Neural progenitor cell (in vitro differentiated cells): ENCODE measurements at regions not wholly inside any gene's neighbourhood (a gene's known extent, or its start where the extent isn't known, plus 50 kb on each side); places are given as distances from the start of the nearest gene placed in this dataset.

Experiments used
- DNase-seq: peaks from one replicate; pipeline ENCODE4 v3.0.0-alpha.2; 2016; ENCODE audit warnings: low spot score
- H2AFZ ChIP-seq: fragments of 200-600 bp; sonication (generic); replicated peaks from 2 replicates; pipeline ENCODE4 v1.6.1; 2016; ENCODE audit warnings: antibody characterized with exemption
- H3F3A ChIP-seq: fragments of 200-600 bp; sonication (generic); 2 replicates; pipeline ENCODE4 v1.6.1; 2016; ENCODE audit warnings: antibody characterized with exemption, low read depth
- H3K27ac ChIP-seq: fragments of 200-600 bp; sonication (generic); 2 replicates; pipeline ENCODE4 v1.5.1; 2016; ENCODE audit warnings: mild to moderate bottlenecking
- H3K27me3 ChIP-seq: fragments of 200-600 bp; sonication (generic); 2 replicates; pipeline ENCODE4 v1.6.1; 2016; ENCODE audit warnings: mild to moderate bottlenecking, moderate library complexity
- H3K36me3 ChIP-seq: fragments of 200-600 bp; sonication (generic); 2 replicates; pipeline ENCODE4 v1.5.1; 2016
- H3K4me1 ChIP-seq: fragments of 200-600 bp; sonication (generic); 2 replicates; pipeline ENCODE4 v1.6.1; 2016; ENCODE audit warnings: mixed run types
- H3K4me2 ChIP-seq: fragments of 200-600 bp; sonication (generic); 2 replicates; pipeline ENCODE4 v1.6.1; 2016
- H3K4me3 ChIP-seq: fragments of 200-600 bp; sonication (generic); 2 replicates; pipeline ENCODE4 v1.5.1; 2016
- H3K79me2 ChIP-seq: fragments of 200-600 bp; sonication (generic); 2 replicates; pipeline ENCODE4 v1.6.1; 2016; ENCODE audit warnings: low read depth
- H3K9ac ChIP-seq: fragments of 200-600 bp; sonication (generic); 2 replicates; pipeline ENCODE4 v1.6.1; 2016
- H3K9me3 ChIP-seq: fragments of 200-600 bp; sonication (generic); 2 replicates; pipeline ENCODE4 v1.5.1; 2016; ENCODE audit warnings: low read depth
- H4K20me1 ChIP-seq: fragments of 200-600 bp; sonication (generic); 2 replicates; pipeline ENCODE4 v1.6.1; 2016; ENCODE audit warnings: low read depth
- H3K27ac Mint-ChIP-seq: 3 replicates; pipeline ENCODE4 v1.8.0; 2021; ENCODE audit warnings: mixed read lengths
- H3K27me3 Mint-ChIP-seq: 2 replicates; pipeline ENCODE4 v1.8.0; 2022; ENCODE audit warnings: low read depth, mild to moderate bottlenecking, inconsistent platforms, moderate library complexity, mixed read lengths; ENCODE audit not compliant: insufficient read depth
- H3K36me3 Mint-ChIP-seq: 3 replicates; pipeline ENCODE4 v1.8.0; 2021; ENCODE audit warnings: mixed read lengths
- H3K4me1 Mint-ChIP-seq: 3 replicates; pipeline ENCODE4 v1.8.0; 2021; ENCODE audit warnings: mixed read lengths
- H3K4me3 Mint-ChIP-seq: 3 replicates; pipeline ENCODE4 v1.8.0; 2021; ENCODE audit warnings: mild to moderate bottlenecking, moderate library complexity, mixed read lengths
- H3K9me3 Mint-ChIP-seq: 3 replicates; pipeline ENCODE4 v1.8.0; 2020; ENCODE audit warnings: mixed read lengths
- EZH2 ChIP-seq: fragments of 200-600 bp; sonication (generic); IDR thresholded peaks from 2 replicates; pipeline ENCODE4 v1.6.1; 2017; ENCODE audit warnings: antibody characterized with exemption, mild to moderate bottlenecking, moderate library complexity
- EZH2phosphoT487 ChIP-seq: fragments of 200-600 bp; sonication (generic); IDR thresholded peaks from 2 replicates; pipeline ENCODE4 v1.6.1; 2017; ENCODE audit warnings: antibody characterized with exemption
- TF ChIP-seq, protein P1 (sequence below): fragments of 200-600 bp; sonication (generic); IDR thresholded peaks from 2 replicates; pipeline ENCODE4 v1.5.1; 2017; ENCODE audit warnings: antibody characterized with exemption, mild to moderate bottlenecking

GRCh38 chr2:158905341-158905740, 63.1 kb upstream of the TANC1 start:
- H2AFZ ChIP-seq, result peak overlapping the region; percentile 14
- no peak overlapping the region for H3K4me3 ChIP-seq
- H3K9me3 Mint-ChIP-seq, result no peaks in the 10 kb centered on the region
- no peak for DNase-seq
- no peaks in the 10 kb centered on the region for H3K36me3 ChIP-seq
- H3K9me3 ChIP-seq, result no peaks in the 10 kb centered on the region
- no peaks in the 10 kb centered on the region for H3K36me3 Mint-ChIP-seq
- H3K9ac ChIP-seq, result no peak overlapping the region
- no peaks in the 10 kb centered on the region for H3K27me3 Mint-ChIP-seq
- H3K27ac Mint-ChIP-seq, result no peak overlapping the region
- H4K20me1 ChIP-seq, result no peaks in the 10 kb centered on the region
- no peak overlapping the region for H3K4me2 ChIP-seq
- no peaks in the 10 kb centered on the region for H3K27me3 ChIP-seq
- no peak overlapping the region for H3K27ac ChIP-seq
- peaks cover 24% of the 10 kb centered on the region for H3K4me1 Mint-ChIP-seq
- no peaks in the 10 kb centered on the region for H3K79me2 ChIP-seq
- H3F3A ChIP-seq, result no peaks in the 10 kb centered on the region
- peaks cover 16% of the 10 kb centered on the region for H3K4me1 ChIP-seq
- TF ChIP-seq, protein P1, sequence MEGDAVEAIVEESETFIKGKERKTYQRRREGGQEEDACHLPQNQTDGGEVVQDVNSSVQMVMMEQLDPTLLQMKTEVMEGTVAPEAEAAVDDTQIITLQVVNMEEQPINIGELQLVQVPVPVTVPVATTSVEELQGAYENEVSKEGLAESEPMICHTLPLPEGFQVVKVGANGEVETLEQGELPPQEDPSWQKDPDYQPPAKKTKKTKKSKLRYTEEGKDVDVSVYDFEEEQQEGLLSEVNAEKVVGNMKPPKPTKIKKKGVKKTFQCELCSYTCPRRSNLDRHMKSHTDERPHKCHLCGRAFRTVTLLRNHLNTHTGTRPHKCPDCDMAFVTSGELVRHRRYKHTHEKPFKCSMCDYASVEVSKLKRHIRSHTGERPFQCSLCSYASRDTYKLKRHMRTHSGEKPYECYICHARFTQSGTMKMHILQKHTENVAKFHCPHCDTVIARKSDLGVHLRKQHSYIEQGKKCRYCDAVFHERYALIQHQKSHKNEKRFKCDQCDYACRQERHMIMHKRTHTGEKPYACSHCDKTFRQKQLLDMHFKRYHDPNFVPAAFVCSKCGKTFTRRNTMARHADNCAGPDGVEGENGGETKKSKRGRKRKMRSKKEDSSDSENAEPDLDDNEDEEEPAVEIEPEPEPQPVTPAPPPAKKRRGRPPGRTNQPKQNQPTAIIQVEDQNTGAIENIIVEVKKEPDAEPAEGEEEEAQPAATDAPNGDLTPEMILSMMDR, result no peak
- TF ChIP-seq EZH2 (no peak), EZH2phosphoT487 (no peak)
- H3K4me3 Mint-ChIP-seq, result no peak overlapping the region

- no peaks in the 10 kb centered on the region for H3K27me3 Mint-ChIP-seq
- no peak overlapping the region for H3K4me3 Mint-ChIP-seq
- H3K27ac ChIP-seq, result no peak overlapping the region
Measured at GRCh38 chr2:158905784-158906183, 62.7 kb upstream of the TANC1 start.

GRCh38 chr2:158907926-158908456, 60.4 kb upstream of the TANC1 start:
- peaks cover 16% of the 10 kb centered on the region for H3K4me1 ChIP-seq
- no peaks in the 10 kb centered on the region for H3K27me3 ChIP-seq
- H3K27me3 Mint-ChIP-seq, result no peaks in the 10 kb centered on the region
- no peak overlapping the region for H2AFZ ChIP-seq
- TF ChIP-seq EZH2, result no peak
- no peak for TF ChIP-seq EZH2phosphoT487
- TF ChIP-seq, protein P1, result no peak
- no peak overlapping the region for H3K4me3 ChIP-seq
- H3K27ac Mint-ChIP-seq, result no peak overlapping the region
- no peak overlapping the region for H3K9ac ChIP-seq
- H3K79me2 ChIP-seq, result no peaks in the 10 kb centered on the region
- no peak overlapping the region for H3K4me2 ChIP-seq
- H3K36me3 Mint-ChIP-seq, result no peaks in the 10 kb centered on the region
- H3K4me1 Mint-ChIP-seq, result peaks cover 21% of the 10 kb centered on the region
- H3K9me3 Mint-ChIP-seq, result no peaks in the 10 kb centered on the region
- DNase-seq, result no peak
- H3K27ac ChIP-seq, result no peak overlapping the region
- H3K9me3 ChIP-seq, result no peaks in the 10 kb centered on the region
- no peaks in the 10 kb centered on the region for H3K36me3 ChIP-seq
- H3K4me3 Mint-ChIP-seq, result no peak overlapping the region
- peaks cover 13% of the 10 kb centered on the region for H3F3A ChIP-seq
- H4K20me1 ChIP-seq, result no peaks in the 10 kb centered on the region

More at GRCh38 chr2:158905784-158906183, 62.7 kb upstream of the TANC1 start:
- Mint-ChIP-seq H3K36me3 (no peaks in the 10 kb centered on the region), H3K27ac (peak overlapping the region; percentile 42), H3K4me1 (peaks cover 24% of the 10 kb centered on the region), H3K9me3 (no peaks in the 10 kb centered on the region)
- Histone ChIP-seq H3K4me1 (peaks cover 16% of the 10 kb centered on the region), H3K4me3 (no peak overlapping the region), H4K20me1 (no peaks in the 10 kb centered on the region), H2AFZ (peak overlapping the region; percentile 14), H3K79me2 (no peaks in the 10 kb centered on the region), H3K9ac (no peak overlapping the region), H3F3A (no peaks in the 10 kb centered on the region), H3K9me3 (no peaks in the 10 kb centered on the region), H3K36me3 (no peaks in the 10 kb centered on the region), H3K4me2 (no peak overlapping the region), H3K27me3 (no peaks in the 10 kb centered on the region)
- TF ChIP-seq EZH2 (no peak), EZH2phosphoT487 (no peak)
- TF ChIP-seq, protein P1, result no peak
- no peak for DNase-seq
